ENCODE measurements at regions not wholly inside any gene's neighbourhood (a gene's known extent, or its start where the extent isn't known, plus 50 kb on each side); places are given as distances from the start of the nearest gene placed in this dataset.

GRCh38 chr2:107775791-107776190 lies 50.9 kb upstream of the RGPD4 start:
- Mint-ChIP-seq H3K27me3 (no peaks in the 10 kb centered on the region), H3K9me3 (peaks cover 2% of the 10 kb centered on the region), H3K27ac (no peak overlapping the region), H3K36me3 (ENCODE audit: low read depth) (no peaks in the 10 kb centered on the region), H3K4me1 (no peaks in the 10 kb centered on the region), H3K4me3 (no peak overlapping the region)
- CTCF ChIA-PET: no interaction called here
- POLR2A ChIA-PET: no interaction called here
- no peak for DNase-seq

- DNase-seq: no peak
- Mint-ChIP-seq H3K27ac (no peak overlapping the region), H3K4me3 (no peak overlapping the region), H3K27me3 (no peaks in the 10 kb centered on the region), H3K9me3 (peaks cover 2% of the 10 kb centered on the region), H3K36me3 (ENCODE audit: low read depth) (no peaks in the 10 kb centered on the region), H3K4me1 (no peaks in the 10 kb centered on the region)
- ChIA-PET POLR2A (no interaction called here), CTCF (no interaction called here)
These were observed 50.3 kb upstream of the RGPD4 start for GRCh38 chr2:107776362-107776761.

Measured in activated CD4-positive, alpha-beta memory T cell treated with anti-CD3 and anti-CD28 coated beads, Interleukin-2, amount 10 ng/mL, durations not matched to agents 7 days and 5 days (primary cell).